ENCODE measurements at regions not wholly inside any gene's neighbourhood (a gene's known extent, or its start where the extent isn't known, plus 50 kb on each side); places are given as distances from the start of the nearest gene placed in this dataset.
"Not testable (repeated sequence)": the region's sequence is repeated elsewhere in the genome, so short reads cannot be mapped to it uniquely, and the experiment has no call there.

DNA sequence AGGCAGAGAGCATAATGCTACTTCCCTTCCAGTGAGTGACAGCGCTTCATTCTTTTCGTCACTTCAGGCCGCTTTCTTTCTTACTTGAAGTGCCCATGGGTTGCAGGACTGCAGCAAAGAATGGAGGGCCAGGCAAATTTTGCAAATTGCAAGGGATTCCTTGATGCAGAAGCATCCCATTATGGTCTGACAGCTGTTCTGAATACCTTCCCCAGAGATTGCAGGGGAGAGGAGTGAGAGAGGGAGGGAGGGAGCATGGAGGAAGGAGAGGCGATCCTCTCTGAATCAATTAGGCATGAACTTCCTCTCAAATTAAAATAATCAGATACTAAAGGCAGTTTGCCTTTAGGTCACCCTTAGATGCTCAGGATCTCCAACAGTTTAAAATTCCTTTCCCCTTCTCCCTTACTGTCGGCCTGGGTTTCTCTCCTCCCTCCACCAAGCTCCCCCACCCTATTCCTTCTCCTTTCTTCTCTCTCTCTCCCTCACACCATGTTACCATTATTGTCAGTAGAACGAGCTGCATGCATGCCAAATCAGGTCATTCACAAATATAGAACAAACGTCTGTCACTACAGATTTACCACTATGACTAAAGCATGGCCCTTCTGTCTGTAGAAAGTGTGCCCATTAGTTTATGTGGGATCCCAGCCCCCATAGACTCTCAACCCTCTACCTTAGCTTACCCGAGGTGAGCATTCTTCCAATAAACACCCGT is 289.2 kb downstream of the CD83 start:
- DNase-seq = no peak

DNA sequence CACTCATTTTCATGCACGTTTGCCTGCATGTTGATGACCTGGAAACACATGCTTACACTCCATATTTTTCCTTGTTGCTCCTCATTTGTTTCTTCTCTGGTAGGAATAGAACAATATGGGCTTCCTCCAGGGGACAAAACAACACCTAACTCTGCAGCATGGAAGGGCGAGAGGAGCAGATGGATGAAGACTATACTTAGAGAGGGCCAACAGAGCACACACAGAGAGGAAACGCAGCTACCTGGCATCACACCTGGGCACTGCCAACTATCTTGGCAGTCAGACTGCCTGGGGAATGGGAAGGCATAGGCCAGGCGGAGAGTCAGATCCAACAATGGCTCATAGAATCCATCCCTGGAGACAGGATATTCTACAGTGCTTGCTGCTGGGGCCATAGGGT is 290.9 kb downstream of the CD83 start:
- DNase-seq = no peak

GRCh38 chr6:14412026-14412425 is 294.5 kb downstream of the CD83 start:
- DNase-seq = no peak

DNA sequence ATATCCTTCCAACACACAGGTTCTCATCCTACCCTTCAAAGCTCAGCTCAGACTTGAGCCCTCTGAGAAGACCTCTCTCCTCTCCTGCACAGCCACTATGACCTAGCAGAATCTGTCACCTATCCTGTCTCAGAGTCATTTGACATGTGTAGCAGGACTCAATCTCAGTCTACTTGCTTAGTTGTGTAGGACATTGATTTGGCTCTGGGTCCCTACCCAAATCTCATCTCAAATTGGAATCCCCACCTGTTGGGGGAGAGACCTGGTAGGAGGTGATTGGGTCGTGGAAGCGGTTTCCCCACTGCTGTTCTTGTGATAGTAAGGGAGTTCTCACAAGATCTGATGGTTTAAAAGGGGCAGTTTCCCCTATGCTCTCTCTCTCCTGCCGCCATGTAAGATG is 297.9 kb downstream of the CD83 start:
- no peak for DNase-seq

DNA sequence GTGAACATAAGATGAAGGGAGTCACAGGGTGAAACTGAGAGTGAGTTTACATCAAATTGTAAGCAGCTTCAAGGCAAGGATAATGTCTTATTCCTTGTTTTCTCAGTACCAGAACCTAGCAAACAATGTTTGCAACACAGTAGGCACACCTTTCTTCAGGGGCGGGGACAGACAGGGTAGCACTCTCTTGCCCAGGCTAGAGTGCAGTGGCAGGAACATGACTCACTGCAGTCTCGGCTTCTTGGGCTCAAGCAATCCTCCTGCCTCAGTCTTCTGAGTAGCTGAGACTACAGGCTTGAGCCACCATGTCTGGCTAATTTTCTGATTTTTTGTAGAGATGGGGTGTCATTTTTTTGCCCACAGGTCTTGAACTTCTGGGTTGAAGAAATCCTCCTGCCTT is 299.8 kb downstream of the CD83 start:
- DNase-seq = no peak

DNA sequence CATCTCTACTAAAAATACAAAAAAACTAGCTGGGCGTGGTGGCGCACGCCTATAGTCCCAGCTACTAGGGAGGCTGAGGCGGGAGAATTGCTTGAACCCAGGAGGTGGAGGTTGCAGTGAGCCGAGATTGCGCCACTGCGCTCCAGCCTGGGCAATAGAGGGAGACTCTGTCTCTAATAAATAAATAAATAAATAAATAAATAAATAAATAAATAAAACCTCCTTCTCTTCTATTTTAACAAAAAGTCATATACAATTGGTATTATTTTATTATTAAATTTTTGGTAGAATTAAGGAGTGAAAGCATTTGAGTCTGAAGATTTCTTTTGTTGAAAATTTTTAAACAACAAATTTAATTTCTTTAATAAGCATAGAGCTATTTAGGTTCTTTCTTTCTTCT is 301.7 kb downstream of the CD83 start:
- not testable (repeated sequence) for DNase-seq

- DNase-seq = no peak
Observed at GRCh38 chr6:14422061-14422460, 304.5 kb downstream of the CD83 start.

DNA sequence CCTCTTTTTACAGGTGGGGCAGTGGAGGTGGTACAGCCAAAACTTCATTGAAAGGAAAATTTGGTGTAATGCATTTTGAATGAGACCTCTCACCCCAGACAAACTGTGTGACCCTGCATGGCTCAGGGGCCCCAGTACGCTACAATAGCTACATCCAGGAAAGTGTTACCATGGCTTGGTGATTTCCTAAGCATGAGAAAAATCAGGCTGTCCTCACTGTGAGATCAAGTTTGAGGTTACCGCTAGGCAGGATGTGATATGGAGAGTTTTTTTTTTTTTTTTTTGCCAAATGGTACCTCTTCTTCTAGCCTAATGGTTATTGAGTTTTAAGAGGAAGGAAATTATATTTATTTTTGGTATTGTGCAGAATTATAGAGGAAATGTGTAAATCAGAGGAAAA is 305.3 kb downstream of the CD83 start:
- no peak for DNase-seq

DNA sequence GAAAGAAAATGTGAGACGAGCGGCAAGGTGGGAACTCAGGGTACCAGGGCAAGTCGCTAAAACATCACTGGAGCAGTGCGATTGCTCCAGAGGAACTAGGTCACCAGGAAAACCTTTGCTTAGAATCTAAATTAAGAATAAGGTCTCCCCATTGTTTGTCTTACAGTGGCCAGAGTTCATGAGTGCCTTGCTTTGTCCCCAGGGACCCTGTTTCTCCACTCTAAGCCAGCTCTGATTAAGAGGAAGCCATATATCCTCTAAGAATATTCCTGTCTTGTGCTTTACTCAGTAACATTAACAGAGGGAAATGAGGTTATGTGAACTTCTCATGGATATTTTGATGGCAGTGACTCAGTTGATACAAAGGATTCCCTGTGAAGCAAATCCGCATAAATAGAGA is 305.8 kb downstream of the CD83 start:
- no peak for DNase-seq

DNA sequence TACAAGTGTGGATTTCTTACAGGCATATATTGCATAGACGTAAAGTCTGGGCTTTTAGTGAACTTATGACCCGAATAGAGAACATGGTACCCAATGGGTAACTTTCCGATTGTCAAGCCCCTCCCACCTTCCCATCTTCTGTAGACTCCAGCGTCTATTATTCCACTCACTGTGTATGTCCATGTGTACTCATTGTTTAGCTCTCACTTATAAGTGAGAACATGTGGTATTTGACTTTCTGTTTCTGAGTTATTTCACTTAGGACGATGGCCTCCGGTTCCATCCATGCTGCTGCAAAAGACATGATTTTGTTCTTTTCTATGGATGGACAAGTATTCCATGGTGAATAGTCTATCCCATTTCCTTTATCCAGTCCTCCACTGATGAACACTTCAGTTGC is 306.4 kb downstream of the CD83 start:
- DNase-seq = no peak

DNA sequence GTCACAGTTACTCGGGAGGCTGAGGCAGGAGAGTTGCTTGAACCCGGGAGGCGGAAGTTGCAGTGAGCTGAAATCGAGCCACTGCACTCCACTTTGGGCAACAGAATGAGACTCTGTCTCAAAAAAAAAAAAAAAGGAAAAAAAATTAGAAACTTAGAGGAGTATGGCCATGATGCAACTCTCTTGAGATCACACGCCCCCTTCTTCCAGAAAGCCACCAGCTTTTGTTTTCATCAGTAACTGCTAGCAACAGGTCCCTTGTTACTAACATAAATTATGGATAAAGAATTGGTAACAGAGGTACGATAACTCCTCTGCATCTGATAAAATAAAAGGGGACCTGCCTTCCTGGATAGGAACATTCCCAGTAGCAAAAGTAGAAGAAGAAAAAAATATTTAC is 308.2 kb downstream of the CD83 start:
- DNase-seq = no peak

GRCh38 chr6:14426281-14426680 is 308.7 kb downstream of the CD83 start:
- no peak for DNase-seq

- no peak for DNase-seq
Observed at GRCh38 chr6:14428269-14428668, 310.7 kb downstream of the CD83 start.

GRCh38 chr6:14429396-14429795 is 311.8 kb downstream of the CD83 start:
- DNase-seq = no peak

- DNase-seq = no peak
Observed at GRCh38 chr6:14430218-14430617, 312.6 kb downstream of the CD83 start.

- no peak for DNase-seq
Observed at GRCh38 chr6:14431385-14432330, 314.1 kb downstream of the CD83 start.

DNA sequence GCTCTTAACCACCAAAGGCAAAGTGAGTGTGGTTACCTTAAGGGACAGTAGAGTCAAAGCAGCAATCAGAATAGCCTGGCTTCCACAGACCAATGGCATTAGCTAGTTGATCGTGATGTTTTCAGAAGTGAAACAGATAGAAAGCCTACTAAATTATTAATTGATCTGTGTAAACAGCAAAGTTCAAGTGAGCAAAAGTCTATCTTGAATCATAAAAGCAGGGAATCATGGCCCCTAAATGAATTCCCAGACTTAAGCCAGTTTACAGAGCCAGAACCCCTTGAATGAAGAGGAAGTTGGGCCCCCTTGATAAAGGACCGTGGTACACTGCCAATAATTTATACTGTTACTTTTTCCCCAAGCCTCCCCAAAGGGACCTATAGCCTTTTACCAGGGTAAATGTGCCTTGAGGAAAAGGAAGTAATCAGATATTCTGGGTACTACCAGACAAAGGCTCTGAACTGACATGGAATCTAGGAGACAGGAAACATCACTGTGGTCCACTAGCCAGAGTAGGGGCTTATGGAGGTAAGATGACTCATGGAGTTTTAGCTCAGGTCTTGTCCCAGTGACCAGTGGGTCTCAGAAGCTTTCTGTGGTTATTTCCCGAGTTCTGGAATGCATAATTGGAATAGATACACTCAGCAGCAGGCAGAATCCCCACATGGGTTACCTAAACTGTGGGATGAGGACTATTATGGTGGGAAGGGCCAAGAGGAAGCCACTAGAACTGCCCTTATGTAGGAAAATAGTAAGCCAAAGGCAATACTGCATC is 317.5 kb downstream of the CD83 start:
- peak; percentile 80 for DNase-seq

DNA sequence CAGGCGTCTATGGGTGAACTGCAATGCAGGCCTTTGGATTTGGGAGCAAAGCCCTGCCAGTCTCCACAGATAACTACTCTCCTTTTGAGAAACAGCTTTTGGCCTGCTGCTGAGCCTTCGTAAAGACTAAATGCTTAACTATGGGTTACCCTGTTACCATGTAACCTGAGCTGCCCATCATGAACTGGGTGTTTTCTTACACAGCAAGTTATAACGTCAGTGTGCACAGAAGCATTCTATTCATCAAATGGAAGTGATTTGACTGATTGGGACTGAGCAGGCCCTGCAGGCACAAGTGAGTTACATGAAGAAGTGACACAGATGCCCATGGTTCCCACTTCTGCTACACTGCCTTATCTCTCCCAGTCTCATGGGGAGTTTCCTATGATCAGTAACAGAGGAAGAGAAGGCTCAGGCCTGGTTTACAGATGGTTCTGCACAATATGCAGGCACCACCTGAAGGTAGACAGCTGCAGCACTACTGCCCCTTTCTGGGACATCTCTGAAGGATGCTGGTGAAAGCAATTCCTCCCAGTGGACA is 319.1 kb downstream of the CD83 start:
- no peak for DNase-seq

GRCh38 chr6:14439419-14439818 is 321.8 kb downstream of the CD83 start:
- DNase-seq = no peak

GRCh38 chr6:14440215-14440910 is 322.8 kb downstream of the CD83 start:
- peak; percentile 64 for DNase-seq

GRCh38 chr6:14440940-14441781 is 323.6 kb downstream of the CD83 start:
- DNase-seq = peak; percentile 80

DNA sequence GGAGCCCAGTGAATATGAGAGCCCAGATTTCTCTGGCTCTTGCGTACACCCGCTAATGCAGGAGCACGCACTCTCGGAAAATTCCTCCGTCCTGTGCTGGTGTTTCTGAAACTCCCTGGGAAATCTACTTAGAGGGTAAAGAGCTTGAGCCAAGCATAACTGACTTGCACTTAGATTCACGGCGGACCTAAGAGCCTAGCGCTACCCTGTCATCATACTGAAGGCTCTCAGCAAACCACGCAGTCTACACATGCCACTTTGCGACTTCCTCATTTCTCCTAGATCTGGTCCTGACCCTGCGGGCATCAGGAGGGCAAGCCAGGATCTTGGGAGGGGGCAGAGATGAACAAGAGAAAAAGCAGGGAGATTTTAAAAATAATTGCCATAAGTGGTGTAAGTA is 324.7 kb downstream of the CD83 start:
- no peak for DNase-seq

Data from fibroblast of upper back skin (primary cell).